GM18870 (cell line): ENCODE measurements at regions not wholly inside any gene's neighbourhood (a gene's known extent, or its start where the extent isn't known, plus 50 kb on each side); places are given as distances from the start of the nearest gene placed in this dataset.
"Not testable (repeated sequence)": the region's sequence is repeated elsewhere in the genome, so short reads cannot be mapped to it uniquely, and the experiment has no call there.

ENCODE experiments used
- ATAC-seq: cut with Tn5 transposase; IDR thresholded peaks from one replicate; pipeline ENCODE4 v1.9.1; 2021; ENCODE audit warnings: moderate library complexity; ENCODE audit not compliant: unreplicated experiment

DNA sequence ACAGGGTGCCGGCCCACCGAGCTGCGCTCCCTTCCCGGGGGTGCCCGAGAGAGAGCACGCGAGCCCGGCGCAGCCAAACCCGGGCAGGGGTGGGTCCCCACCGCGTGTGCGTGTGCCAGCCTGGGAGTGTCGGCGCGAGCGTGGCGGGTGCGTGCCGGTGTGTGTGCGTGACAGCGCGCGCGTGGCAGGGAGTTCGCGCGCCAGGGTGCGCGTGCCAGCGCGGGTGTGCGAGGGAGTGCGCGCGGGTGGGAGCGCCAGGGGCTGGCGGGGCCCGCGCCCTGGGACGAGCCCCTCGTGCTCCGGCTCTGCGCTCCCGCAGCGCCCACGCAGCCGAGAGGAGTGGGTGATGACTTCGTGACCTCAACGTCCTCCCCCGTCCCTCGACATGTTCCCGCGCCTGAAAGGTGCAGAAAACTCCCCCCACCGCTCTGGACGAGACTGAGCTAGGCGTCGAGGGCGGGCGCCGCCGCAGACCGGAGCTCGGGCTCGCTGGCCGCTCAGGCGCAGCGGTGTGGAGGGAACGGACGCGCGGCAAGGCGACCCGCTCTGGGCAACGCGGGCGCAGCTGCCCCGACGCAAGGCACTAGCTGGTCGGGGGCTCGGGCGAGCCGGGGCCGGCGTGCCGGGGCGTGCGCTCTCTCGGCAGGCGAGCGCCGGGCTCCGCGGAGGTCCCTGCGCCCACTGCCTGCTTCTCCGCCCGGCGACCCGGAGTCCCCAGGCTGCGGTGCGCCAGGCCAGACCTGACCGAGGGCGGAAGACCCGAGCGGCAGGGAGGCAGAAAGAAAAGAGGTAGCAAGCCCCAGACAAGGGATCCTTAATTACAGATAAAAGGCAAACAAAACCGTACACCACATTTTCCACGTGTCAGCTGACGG is 582.8 kb downstream of the ZEB2 start:
- ATAC-seq: no peak

DNA sequence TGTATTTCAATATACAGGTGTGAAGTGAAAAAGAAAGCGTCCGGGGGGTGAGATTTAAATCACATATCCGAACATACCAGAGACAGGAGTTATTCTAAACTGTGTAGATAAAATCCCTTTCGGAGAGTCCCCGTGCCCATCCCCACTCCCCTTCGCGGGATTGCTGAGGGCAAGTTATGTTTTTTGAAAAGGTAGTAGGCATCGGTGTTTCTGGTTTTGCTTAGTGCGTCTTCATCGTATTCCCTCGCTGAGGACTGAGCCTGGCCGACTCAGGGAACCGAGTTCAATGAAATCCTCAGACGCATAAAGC is 583.4 kb downstream of the ZEB2 start:
- no peak for ATAC-seq

DNA sequence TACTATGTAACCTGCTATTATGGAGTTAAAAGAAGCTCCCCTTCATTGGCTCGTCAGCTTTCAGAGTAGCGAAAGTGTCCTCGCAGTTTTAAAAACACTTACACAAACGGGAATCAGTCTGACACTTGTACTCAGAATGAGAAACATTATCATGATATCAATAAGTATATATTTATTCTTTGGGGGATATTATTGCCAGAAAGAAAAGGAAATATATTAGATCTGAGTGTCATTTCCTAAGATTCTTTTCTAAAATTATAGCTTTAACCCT is 584.5 kb downstream of the ZEB2 start:
- ATAC-seq: no peak

DNA sequence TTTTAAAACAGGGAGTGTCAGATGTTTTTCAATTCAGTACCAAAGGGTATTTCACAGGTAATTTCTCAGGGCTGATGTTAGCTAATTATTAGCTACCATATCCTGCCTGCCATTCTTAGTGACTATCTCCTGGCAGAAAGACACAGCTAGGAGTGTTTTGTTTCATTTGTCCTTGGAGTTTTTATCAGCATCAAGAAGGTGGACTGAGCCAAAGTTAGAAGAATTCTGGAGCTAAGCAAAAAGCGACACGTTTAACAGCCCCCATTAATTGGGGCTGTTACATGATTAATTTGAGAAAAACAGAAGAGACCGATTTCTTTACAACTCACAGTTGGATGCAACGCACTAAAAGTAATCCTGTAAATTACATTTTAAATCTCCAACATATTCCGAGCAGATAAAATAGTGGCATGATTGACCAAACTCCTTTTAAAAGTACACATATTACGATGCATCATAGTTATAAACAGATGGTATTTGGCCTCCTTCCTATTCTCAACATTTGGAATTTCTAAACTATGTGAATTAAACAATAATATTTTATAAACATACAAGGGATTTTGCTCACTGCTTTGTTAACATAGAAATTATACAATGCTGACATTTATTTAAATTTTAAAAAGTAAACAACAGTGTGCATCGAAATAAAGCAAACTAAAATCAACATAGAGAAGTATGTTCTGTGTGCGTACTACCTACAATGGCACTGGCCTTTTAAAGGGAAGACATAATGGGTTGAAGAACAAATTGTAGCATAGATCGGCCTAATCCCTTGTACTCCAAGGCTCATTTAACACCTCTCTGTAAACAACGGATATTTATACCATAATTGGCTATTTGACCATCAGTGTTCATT is 585.1 kb downstream of the ZEB2 start:
- peak; percentile 66 for ATAC-seq

DNA sequence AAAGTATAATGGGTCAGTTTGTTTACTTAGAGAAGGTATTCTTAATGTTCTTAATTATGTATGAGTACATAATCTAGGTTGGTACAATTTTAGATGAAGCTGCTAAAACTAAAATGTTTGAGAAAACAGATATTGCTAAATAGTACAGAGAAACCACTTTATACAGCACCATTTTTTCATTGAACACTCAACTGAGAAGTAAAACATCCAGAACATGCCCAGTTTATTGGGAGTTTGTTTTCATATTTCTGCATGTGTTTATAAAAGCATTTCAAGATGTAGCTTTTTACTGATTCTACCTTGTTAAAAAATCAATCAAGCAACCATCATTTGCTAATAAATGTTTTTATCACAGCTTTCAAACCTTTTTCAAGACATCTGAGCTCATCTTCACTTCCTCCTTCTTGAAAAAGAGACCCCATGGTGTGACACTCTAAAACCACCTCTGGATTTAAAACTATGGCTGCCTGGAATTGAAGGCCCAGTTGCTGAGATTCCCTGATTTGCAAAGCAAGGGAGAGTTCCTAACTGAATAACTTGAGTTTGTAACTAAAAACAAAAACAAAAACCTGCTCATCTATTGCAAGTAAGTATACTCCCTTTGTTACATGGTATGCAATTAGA is 585.9 kb downstream of the ZEB2 start:
- ATAC-seq: peak; percentile 15

DNA sequence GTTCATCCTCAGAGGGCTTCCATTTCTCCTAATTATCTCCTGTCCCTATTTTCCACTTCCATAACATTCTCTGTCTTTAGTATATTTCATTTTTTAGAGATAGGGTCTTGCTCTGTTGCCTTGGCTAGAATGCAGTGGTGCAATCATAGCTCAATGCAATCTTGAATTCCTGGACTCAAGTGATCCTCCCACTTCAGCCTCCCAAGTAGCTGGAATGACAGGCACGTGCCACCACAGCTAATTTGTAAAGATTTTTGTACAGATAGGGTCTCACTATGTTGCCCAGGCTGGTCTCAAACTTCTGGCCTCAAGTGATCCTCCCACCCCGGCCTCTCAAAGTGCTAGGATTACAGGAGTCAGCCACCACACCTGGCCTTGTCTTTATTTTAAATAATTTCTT is 589.0 kb downstream of the ZEB2 start:
- no peak for ATAC-seq

DNA sequence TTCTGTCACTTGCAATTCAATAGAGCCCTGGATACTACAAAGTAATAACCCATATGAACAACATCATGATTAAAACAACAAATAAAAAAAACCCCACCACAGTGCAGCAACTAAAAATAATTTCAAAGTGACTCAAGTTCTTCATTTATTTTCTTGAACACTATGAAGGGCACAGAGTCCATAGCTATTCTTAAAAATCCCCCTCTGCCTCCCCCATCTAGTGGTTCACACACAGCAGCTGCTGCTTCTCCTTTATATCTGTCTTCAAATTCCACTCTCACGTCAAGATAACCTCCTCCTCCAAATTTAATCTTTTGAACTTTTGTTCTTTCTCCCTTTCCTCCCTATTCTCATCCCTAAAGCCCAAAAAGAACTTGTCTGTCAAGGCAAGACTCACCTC is 591.3 kb downstream of the ZEB2 start:
- ATAC-seq: no peak

DNA sequence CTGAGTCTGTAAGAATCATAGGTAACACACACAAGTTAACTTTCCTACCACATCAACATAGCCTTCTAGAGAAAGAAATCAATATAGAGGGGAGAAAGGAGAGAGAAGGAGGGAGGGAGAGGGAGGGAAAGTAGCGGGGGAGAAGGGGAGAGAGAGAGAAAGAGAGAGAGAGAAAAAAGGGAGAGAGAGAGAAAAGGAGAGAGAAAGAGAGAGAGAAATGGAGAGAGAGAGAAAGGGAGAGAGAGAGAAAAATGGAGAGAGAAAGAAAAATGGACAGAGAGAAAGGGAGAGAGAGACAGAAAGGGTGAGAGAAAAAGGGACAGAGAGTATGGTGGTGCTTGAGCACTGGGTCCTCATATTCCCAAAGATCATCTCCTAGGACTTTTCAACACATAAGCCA is 591.7 kb downstream of the ZEB2 start:
- ATAC-seq: no peak

DNA sequence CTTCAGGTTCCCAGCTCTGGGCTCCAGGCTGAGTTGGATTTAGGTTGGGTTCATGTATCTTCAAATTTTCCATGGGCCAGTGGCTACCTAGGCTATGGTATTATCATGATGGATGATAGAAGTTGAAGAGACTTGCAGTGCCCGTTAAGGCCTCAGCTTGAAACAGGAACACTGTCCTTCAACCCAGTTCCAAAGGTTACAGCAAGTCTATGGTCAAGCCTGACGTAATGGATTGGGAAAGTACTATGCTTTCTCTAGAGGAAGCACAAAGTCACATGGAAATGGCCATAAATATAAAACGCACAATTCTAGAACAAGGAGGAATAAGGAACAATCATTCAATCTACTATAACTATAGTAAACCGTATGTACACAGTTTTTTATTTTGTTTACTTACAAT is 593.2 kb downstream of the ZEB2 start:
- ATAC-seq: no peak

DNA sequence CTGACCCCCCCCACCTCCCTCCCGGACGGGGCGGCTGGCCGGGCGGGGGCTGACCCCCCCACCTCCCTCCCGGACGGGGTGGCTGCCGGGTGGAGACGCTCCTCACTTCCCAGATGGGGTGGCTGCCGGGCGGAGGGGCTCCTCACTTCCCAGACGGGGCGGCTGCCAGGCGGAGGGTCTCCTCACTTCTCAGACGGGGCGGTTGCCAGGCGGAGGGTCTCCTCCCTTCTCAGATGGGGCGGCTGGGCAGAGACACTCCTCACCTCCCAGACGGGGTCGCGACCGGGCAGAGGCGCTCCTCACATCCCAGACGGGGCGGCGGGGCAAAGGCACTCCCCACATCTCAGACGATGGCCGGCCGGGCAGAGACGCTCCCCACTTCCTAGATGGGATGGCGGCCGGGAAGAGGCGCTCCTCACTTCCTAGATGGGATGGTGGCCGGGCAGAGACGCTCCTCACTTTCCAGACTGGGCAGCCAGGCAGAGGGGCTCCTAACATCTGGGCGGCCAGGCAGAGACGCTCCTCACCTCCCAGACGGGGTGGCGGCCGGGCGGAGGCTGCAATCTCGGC is 597.6 kb downstream of the ZEB2 start:
- not testable (repeated sequence) for ATAC-seq

DNA sequence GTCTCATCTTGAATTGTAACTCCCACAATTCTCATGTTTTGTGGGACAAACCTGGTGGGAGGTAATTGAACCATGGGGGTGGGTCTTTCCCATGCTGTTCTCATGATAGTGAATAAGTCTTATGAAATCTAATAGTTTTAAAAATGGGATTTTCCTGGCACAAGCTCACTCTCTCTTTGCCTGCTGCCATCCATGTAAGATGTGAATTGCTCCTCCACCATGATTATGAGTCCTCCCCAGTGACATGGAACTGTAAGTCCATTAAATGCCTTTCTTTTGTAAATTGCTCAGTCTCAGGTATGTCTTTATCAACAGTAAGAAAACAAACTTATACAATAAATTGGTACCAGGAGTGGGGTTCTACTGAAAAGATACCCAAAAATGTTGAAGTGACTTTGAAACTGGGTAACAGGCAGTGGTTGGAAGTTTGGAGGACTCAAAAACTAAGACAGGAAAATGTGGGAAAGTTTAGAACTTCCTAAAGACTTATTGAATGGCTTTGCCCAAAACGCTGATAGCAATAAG is 601.4 kb downstream of the ZEB2 start:
- no peak for ATAC-seq

DNA sequence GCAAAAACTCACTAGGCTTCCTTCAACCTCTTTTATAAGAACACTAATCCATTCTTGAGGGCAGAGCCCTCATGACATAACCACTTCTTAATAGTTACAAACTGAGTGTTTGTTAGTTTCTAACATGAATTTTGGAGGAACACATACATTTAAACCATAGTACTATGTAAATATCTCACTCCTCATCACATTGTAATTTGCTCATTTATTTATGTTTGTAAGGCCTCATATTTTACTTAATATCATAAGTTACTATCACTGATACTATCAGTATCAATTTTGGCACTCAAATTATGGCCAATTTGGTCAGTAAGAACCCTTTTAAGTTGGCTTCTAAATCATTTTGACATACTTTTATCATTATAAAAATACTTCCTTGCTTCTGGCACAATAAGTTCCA is 603.1 kb downstream of the ZEB2 start:
- no peak for ATAC-seq

DNA sequence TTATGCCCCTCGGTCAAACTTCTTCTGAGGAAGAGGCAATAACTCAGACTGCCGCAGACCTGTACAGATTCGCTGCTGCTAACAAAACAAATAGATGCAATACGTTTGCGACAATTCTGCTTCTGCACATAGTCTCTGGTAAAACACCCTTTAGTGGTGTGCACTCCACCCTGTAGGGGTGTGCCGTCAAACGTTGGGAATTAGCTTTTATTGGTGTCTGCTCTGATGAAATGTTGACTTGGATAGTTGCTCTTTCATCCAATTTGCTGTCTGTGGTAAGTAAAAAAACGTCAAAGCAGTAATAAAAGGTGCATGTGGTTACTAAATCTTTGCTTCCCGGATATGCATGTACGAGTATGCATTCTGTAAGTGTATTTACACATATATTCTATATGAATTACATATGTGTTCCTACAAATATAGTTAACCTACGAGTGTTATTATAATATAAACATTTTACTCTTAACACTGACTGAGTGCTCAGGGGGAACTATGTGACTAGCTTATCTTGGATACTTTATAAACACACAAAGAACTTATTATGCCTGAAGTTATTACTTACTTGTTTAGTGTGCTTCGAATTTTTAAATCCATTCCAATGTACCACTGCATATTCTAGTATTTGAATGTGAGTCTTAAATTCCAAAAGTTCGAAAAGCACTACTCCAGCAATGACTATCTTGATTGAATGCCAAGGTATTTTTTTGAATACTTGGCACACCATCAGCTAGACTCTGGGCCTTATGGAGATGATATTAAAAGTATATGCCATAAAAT is 610.2 kb downstream of the ZEB2 start:
- ATAC-seq: no peak

DNA sequence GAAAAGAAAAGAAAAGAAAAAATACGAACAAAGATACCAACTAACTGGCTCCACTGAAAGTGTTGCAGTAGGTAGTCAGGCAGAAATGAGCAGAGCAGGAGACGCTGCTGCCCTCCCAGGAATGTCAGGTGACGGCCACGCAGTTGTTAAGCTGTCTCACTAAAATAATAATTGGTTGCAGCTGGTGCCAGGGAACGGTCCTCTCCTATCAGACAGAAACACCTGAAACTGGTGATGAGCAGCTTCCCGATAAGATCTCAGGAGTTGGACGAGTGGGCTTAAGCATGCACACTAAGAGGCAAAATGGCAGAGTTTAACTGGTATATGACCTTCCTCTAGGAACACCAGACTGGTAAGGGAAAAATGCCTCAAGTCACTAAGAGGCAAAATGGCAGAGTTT is 611.1 kb downstream of the ZEB2 start:
- no peak for ATAC-seq

DNA sequence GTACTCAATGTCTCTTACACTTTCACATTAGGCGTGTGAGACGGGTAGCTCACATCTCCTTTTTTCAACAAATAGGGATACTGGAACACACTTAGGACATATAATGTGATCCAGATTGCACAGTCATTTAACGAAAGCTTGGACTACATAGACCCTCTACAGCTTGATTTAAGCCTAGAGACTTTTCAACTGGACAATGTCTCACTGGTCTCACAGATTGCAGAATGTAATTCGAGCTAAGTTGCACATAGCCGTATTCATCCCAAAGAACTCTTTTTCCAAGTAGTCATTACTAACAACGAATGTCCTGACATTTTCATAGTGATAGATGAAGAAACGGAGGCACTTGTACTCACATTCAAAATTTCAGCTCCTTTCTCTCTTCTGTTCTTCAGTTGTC is 612.1 kb downstream of the ZEB2 start:
- ATAC-seq: no peak

DNA sequence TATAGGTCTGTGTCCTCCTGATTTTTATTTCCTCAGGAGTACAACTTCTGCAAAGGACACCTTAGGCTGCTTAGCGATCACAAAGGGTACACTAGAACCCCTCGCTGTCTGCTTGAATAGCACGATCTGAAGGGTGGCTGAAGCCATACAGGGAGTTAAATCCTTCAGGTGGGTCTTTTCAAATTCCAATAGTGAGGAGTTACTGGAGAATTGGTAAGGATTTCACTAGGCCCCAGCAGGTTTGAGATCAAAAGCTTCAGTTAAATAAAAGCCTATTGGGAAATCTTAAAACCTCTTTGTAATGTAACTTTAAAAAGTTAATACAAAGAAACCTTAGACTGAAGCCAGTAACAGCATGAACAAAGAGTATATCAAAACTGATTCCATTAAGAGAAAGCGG is 613.1 kb downstream of the ZEB2 start:
- no peak for ATAC-seq

DNA sequence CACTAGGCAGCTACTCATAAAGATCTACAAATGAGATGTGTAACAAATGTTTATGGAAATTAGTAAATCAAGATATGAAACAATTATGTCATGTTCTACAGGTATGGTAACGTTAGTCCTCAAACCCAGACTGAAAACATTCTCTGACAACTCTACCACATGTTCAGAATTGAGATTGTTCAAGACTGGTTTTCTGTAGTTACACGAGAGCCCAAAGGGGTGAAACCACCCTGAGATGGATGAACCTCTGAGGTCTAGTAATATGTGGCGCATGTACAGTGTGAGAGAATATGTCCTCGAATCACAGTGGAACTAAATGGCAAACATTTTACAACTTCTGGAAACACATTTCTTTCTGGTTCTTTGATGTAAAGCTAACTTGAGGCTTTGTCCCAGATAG is 614.3 kb downstream of the ZEB2 start:
- no peak for ATAC-seq

DNA sequence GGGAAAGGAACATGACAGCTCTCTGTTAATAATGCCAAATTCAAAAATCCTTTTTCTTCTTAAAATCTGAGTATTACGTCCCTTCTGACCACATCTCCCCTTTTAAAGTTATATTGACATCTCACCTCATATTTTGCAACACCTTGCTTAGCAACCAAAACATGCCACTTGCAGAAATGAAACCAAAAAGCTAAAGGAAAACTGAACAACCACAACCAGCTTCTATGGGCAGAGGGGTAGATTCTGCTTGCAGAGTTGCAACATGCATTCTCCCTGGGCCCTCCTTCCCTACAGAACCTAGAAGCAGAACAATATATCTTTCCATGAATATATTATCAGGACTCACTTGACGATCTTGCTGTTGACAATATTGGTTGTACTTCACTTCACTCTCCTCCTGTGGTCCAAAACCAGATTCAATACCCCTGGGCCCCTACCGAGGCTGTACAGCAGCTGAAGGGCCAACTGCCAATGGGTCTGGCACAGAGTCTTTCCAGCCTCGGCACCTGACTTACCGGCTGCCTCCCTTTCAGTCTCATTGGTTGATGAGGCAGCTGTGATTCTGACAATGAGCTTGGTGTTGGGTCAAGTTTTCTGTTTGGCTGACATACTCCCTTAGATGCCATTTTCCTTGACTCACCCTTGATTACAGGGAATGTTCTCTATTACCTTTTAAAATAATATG is 616.6 kb downstream of the ZEB2 start:
- no peak for ATAC-seq

DNA sequence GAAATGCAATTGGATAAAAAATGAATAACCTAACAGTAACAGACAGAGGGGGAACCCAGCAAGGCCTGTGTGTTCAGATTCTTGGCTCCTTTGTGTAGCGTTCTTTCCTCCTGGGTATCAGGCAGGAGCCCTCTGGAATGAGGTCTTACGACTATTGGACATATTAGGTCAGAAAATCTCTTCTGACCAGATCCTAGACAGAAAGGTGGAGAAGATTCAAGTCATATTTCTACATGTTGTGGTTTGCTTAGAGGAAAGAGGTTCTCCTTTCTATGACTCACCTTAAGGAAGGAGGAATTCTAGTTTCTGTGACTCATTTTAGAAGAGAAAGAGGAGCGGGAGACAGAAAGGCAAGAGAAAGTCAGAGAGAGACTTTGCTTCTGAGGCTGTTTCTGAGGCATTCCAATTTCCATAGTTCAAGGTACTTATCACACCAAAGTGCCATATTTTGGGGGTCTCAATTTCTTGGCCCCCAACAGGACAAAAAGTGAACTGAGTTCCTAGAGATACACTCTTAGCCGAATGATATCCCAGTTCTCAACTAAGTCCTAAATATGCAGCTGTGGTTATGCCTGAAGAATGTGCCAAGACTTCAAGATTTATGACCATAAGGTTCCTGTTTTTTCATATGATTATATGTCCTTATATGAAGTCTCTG is 618.6 kb downstream of the ZEB2 start:
- ATAC-seq: peak; percentile 95

DNA sequence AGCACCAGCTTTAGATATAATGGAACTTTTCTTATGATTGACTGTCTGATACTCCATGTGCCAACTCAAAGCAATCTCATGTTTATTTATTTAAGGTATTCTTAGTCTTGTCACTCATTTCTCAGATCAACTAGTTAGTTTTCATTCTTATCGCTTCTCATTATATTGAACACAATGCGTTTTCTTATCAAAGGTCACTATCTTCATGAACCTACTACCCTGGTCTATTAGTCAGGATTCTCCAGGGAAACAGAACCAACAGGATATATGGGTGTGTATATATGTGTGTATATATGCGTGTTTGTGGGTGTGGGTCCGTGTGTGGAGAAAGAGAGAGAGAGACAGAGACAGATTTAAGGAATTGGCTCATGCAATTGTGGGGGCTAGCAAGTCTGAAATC is 619.9 kb downstream of the ZEB2 start:
- no peak for ATAC-seq
